T-cell (primary cell): ENCODE measurements at regions not wholly inside any gene's neighbourhood (a gene's known extent, or its start where the extent isn't known, plus 50 kb on each side); places are given as distances from the start of the nearest gene placed in this dataset.

Source experiments
- ATAC-seq, 4 experiments: fragments of 200-7000 bp in 3 of 4; fragments of 150-1000 bp in 1 of 4; cut with Tn5 transposase; replicated peaks in 1 of 4; 1 replicate in 3 of 4; 2 replicates in 1 of 4; pipeline ENCODE4 v1.10.0; 2021; ENCODE audit warnings: moderate library complexity in 3 of 4, mild to moderate bottlenecking in 2 of 4, moderate number of reproducible peaks in 1 of 4
- CTCF ChIA-PET, 2 donors: fragments of 300-600 bp; sonication (Branson Sonifier 250); formaldehyde crosslinking; loops; one replicate each; lab custom pipeline; 2022; ENCODE audit warnings: antibody characterized with exemption in 2 of 2; lab: Charles Lee
- POLR2A ChIA-PET, 2 donors: fragments of 300-600 bp; sonication (Branson Sonifier 250); formaldehyde crosslinking; loops; one replicate each; lab custom pipeline; 2022; ENCODE audit warnings: antibody characterized with exemption in 2 of 2; lab: Charles Lee
- DNase-seq, 35 experiments: peaks; one replicate each; pipeline versions ENCODE4 v3.0.0 to v3.0.0-alpha.2; 2013 to 2023
- H3K27ac ChIP-seq: one replicate; pipeline ENCODE4 v1.5.1; 2013; ENCODE audit warnings: low read length
- H3K27me3 ChIP-seq, 2 experiments: replicated peaks in 1 of 2; 1 replicate in 1 of 2; 2 replicates in 1 of 2; pipeline versions ENCODE4 v1.6.1 to v1.7.0; 2013; ENCODE audit warnings: low read length in 1 of 2, mixed read lengths in 1 of 2; ENCODE audit not compliant: control insufficient read depth in 2 of 2, insufficient read depth in 2 of 2; ENCODE audit errors: extremely low read depth in 1 of 2
- H3K36me3 ChIP-seq, 2 donors: 1 replicate in 1 of 2; 2 replicates in 1 of 2; pipeline versions ENCODE4 v1.6.1 to v1.7.0; 2013; ENCODE audit warnings: low read length in 1 of 2; ENCODE audit not compliant: control insufficient read depth in 2 of 2, insufficient read depth in 1 of 2; ENCODE audit errors: extremely low read depth in 1 of 2
- H3K4me1 ChIP-seq, 2 experiments: 1 replicate in 1 of 2; 2 replicates in 1 of 2; pipeline versions ENCODE4 v1.6.1 to v1.7.0; 2013; ENCODE audit warnings: low read length in 2 of 2, mixed read lengths in 1 of 2; ENCODE audit not compliant: insufficient read depth in 2 of 2, control insufficient read depth in 1 of 2; ENCODE audit errors: extremely low read depth in 1 of 2
- H3K4me3 ChIP-seq, 2 donors: 1 replicate in 1 of 2; 2 replicates in 1 of 2; pipeline versions ENCODE4 v1.5.1 to v1.7.0; 2013; ENCODE audit warnings: mild to moderate bottlenecking in 2 of 2, low read length in 1 of 2, moderate library complexity in 1 of 2; ENCODE audit not compliant: control insufficient read depth in 1 of 2; ENCODE audit errors: extremely low read depth in 1 of 2
- H3K9me3 ChIP-seq: 2 replicates; pipeline ENCODE4 v1.7.0; 2013
- H3K27ac Mint-ChIP-seq, 2 donors: one replicate each; pipeline ENCODE4 v1.8.0; 2020 to 2021; ENCODE audit warnings: mild to moderate bottlenecking in 2 of 2, mixed read lengths in 2 of 2
- H3K27me3 Mint-ChIP-seq, 2 donors: one replicate each; pipeline ENCODE4 v1.8.0; 2021 to 2022; ENCODE audit warnings: mixed read lengths in 2 of 2
- H3K36me3 Mint-ChIP-seq: one replicate; pipeline ENCODE4 v1.8.0; 2021; ENCODE audit warnings: mixed read lengths
- H3K4me1 Mint-ChIP-seq, 3 donors: one replicate each; pipeline ENCODE4 v1.8.0; 2020 to 2022; ENCODE audit warnings: mixed read lengths in 3 of 3, mild to moderate bottlenecking in 1 of 3
- H3K4me3 Mint-ChIP-seq, 3 donors: one replicate each; pipeline ENCODE4 v1.8.0; 2020 to 2022; ENCODE audit warnings: mild to moderate bottlenecking in 3 of 3, mixed read lengths in 3 of 3, moderate library complexity in 3 of 3
- H3K9me3 Mint-ChIP-seq, 3 donors: one replicate each; pipeline ENCODE4 v1.8.0; 2020 to 2022; ENCODE audit warnings: mixed read lengths in 3 of 3
- WGBS: methylation state at CpG from one replicate; pipeline ENCODE4 v1.1.5; 2013; ENCODE audit warnings: missing lambda C conversion rate; ENCODE audit not compliant: insufficient coverage; 5-methylcytosine and 5-hydroxymethylcytosine counted together

DNA sequence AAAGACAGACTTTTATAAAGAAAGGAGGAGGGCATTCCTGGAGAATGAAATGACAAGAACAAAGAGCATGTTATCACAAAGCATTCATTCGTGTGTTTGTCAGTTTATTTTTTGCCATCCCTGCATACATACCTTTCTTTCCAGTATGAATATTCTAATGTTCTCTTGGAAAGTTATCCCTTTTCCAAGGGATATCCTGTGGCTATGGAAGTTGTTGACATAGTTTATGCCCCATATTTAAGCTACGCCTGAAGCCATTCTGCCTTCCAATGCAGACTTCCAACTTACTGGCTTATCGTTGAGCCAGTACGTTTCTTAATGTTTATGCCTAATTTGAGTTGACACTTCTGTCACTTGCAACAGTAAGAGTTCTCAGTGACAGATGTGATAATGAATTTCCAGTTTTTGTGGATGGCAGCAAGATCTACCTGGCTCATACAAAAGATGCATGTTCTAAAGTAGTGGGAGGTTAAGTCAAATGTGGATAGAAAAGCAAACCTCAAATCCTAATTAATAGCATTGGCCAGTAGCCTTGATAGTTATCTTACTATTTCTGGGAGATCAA, 133.3 kb upstream of the ANO3 start:
- no peaks in the 10 kb centered on the region for H3K27me3 Mint-ChIP-seq
- 100% methylated on average over 1 of the region's 4 CpGs for WGBS
- ChIA-PET CTCF (no interaction called here), POLR2A (no interaction called here)
- Histone ChIP-seq H3K36me3 (no peaks in the 10 kb centered on the region), H3K9me3 (no peaks in the 10 kb centered on the region), H3K27me3 (no peaks in the 10 kb centered on the region), H3K4me3 (no peak overlapping the region), H3K4me1 (no peaks in the 10 kb centered on the region), H3K27ac (no peak overlapping the region)
- H3K4me1 Mint-ChIP-seq = no peaks in the 10 kb centered on the region
- ATAC-seq (no peak), DNase-seq (no peak)
- H3K27ac Mint-ChIP-seq = no peak overlapping the region
- H3K36me3 Mint-ChIP-seq = no peaks in the 10 kb centered on the region
- peaks cover 0 to 15% (median 6%) of the 10 kb centered on the region in 3 donors for H3K9me3 Mint-ChIP-seq
- H3K4me3 Mint-ChIP-seq = no peak overlapping the region

DNA sequence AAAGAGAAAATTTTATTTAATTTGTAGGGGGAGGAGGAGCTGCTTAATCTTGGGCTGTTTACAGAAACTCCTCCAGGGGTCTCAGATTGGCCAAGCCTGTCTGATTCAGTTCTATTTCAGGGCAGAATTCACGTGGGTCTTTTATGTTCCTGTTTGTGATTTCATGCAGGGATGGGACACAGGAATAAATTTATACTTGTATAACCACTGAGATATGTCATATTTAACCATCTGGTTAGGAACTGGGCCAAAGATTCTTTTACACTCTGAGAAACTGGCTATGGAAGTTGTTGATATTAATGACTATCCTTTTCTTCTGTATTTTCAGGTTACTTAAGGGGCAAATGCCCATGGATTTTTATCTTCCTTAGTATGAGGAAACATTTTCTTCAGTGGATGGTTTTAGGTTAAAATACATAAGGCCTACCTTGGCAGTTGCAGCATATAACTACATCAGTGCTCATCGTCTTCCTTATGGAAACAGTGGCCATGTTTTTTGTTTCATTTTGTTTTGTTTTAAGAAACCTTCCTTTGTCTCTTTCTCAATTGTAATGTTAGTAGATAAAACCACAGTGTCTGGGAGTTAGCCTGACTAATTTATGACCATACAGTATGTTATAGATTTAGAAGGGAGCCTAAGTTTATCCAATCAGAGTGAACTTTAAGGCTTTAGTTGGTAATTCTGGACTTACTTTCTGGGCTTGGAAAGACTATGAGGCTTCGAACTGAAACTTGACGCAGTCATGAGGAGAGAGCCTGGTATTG, 132.4 kb upstream of the ANO3 start:
- CTCF ChIA-PET = no interaction called here
- H3K36me3 ChIP-seq = no peaks in the 10 kb centered on the region
- WGBS = 94% methylated on average over 2 of the region's 4 CpGs
- no peak overlapping the region for H3K4me3 ChIP-seq
- no peaks in the 10 kb centered on the region for H3K4me1 ChIP-seq
- POLR2A ChIA-PET = interaction anchor here in 1 of 2 donors (0.6 kb wide), 1 partner anchor 595 kb away, joined by 5 read pairs; no protein-coding TSS in a partner anchor
- no peaks in the 10 kb centered on the region for H3K9me3 ChIP-seq
- no peak overlapping the region for H3K27ac Mint-ChIP-seq
- ATAC-seq = no peak
- H3K9me3 Mint-ChIP-seq = peaks cover 0 to 15% (median 6%) of the 10 kb centered on the region in 3 donors
- H3K4me1 Mint-ChIP-seq = no peaks in the 10 kb centered on the region
- H3K27me3 ChIP-seq = no peaks in the 10 kb centered on the region
- H3K27ac ChIP-seq = no peak overlapping the region
- no peaks in the 10 kb centered on the region for H3K27me3 Mint-ChIP-seq
- DNase-seq = no peak
- H3K36me3 Mint-ChIP-seq = no peaks in the 10 kb centered on the region
- H3K4me3 Mint-ChIP-seq = no peak overlapping the region

DNA sequence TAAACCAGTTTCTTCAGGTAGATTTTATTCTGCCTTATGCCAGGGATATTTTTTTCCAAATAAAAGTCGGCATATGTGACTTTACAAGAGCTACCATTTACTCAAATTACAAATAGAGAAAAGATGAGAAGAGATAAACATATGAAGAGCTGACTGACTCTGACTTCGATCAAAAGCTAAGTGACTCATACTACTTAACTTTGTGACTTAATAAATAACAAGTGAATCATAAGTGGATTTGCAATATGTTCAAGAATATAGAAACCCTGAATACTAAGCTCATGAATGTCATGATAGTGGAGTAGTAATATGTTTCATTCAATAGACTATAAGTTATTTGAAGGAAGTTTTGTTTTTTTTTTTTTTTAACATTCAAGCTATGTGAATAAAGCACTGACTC, 130.5 kb upstream of the ANO3 start:
- no peaks in the 10 kb centered on the region for H3K36me3 Mint-ChIP-seq
- Histone ChIP-seq H3K27ac (no peak overlapping the region), H3K9me3 (no peaks in the 10 kb centered on the region), H3K27me3 (no peaks in the 10 kb centered on the region), H3K36me3 (no peaks in the 10 kb centered on the region), H3K4me3 (no peak overlapping the region), H3K4me1 (no peaks in the 10 kb centered on the region)
- no peak overlapping the region for H3K4me3 Mint-ChIP-seq
- H3K27ac Mint-ChIP-seq = no peak overlapping the region
- CTCF ChIA-PET = no interaction called here
- DNase-seq (no peak), ATAC-seq (no peak)
- WGBS = no CpG with 5 or more reads among the region's 2 CpGs
- peaks cover 2 to 6% (median 4%) of the 10 kb centered on the region in 3 donors for H3K9me3 Mint-ChIP-seq
- POLR2A ChIA-PET = interaction anchor here in 1 of 2 donors (0.6 kb wide), 1 partner anchor 91 kb away, joined by 4 read pairs; no protein-coding TSS in a partner anchor
- no peaks in the 10 kb centered on the region for H3K27me3 Mint-ChIP-seq
- no peaks in the 10 kb centered on the region for H3K4me1 Mint-ChIP-seq

DNA sequence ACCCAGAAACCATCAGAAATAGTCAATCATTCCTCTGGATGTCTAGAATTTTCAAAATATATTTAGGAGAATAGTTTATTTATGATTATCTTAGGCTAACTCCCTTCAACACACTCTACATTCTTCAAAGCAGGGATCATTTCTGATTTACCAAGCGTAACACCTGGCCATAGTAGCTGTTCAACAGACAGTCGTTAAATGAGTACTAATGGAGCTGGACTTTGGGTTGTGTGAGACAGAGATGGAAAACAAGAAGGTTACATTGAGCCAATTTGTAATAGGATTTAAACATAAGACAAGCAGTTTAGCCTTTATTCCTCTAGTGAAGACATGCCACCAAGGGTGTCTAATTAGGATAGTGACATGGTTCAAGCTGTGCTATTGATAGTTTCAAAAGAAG, 129.2 kb upstream of the ANO3 start:
- Histone ChIP-seq H3K36me3 (no peaks in the 10 kb centered on the region), H3K27me3 (no peaks in the 10 kb centered on the region), H3K4me3 (no peak overlapping the region), H3K27ac (no peak overlapping the region), H3K4me1 (no peaks in the 10 kb centered on the region), H3K9me3 (no peaks in the 10 kb centered on the region)
- Mint-ChIP-seq H3K36me3 (no peaks in the 10 kb centered on the region), H3K9me3 (peaks cover 0 to 7% (median 6%) of the 10 kb centered on the region in 3 donors), H3K27ac (no peak overlapping the region), H3K27me3 (no peaks in the 10 kb centered on the region), H3K4me1 (no peaks in the 10 kb centered on the region), H3K4me3 (no peak overlapping the region)
- WGBS = no CpG with 5 or more reads among the region's 2 CpGs
- no peak for ATAC-seq
- CTCF ChIA-PET = no interaction called here
- POLR2A ChIA-PET = no interaction called here
- no peak for DNase-seq

DNA sequence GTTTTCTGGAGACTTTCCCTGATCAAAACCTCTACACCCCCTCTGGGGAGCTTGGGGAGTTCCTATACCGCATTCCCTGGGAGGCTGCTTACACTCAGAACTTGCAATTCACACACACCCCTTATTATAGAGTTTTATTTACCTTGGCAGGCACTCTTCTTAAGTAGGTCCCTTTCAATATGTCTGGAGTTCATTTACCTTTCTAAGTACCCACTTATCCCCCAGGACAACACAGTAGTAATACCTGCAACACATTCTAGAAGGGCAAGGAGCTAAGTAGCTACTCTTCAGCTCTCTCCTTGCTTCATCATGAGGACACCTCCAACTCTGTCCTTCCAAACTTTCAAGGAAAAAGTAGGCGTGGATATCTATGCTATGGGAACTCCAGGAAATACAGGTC, 127.8 kb upstream of the ANO3 start:
- H3K4me3 Mint-ChIP-seq = no peak overlapping the region
- no peak overlapping the region for H3K4me3 ChIP-seq
- no peaks in the 10 kb centered on the region for H3K27me3 Mint-ChIP-seq
- no peaks in the 10 kb centered on the region for H3K4me1 Mint-ChIP-seq
- H3K27ac ChIP-seq = no peak overlapping the region
- ChIA-PET CTCF (no interaction called here), POLR2A (no interaction called here)
- WGBS = no CpG with 5 or more reads among the region's 2 CpGs
- DNase-seq (no peak), ATAC-seq (no peak)
- no peaks in the 10 kb centered on the region for H3K9me3 ChIP-seq
- no peaks in the 10 kb centered on the region for H3K4me1 ChIP-seq
- H3K27me3 ChIP-seq = no peaks in the 10 kb centered on the region
- H3K36me3 ChIP-seq = no peaks in the 10 kb centered on the region
- no peak overlapping the region for H3K27ac Mint-ChIP-seq
- H3K36me3 Mint-ChIP-seq = no peaks in the 10 kb centered on the region
- peaks cover 0 to 7% (median 3%) of the 10 kb centered on the region in 3 donors for H3K9me3 Mint-ChIP-seq

DNA sequence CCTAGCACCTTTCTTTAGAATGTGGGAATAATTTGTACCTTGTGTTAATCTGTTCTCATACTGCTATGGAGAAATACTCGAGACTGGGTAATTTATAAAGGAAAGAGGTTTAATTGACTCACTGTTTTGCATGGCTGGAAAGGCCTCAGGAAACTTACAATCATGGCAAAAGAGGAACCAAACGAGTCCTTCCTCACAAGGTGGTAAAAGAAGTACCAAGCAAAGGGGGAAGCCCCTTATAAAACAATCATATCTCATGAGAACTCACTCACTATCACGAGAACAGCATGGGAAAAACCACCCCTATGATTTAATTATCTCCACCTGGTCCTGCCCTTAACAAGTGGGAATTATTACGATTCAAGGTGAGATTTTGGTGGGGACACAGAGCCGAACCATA, 127.1 kb upstream of the ANO3 start:
- no peaks in the 10 kb centered on the region for H3K9me3 ChIP-seq
- POLR2A ChIA-PET = no interaction called here
- no peaks in the 10 kb centered on the region for H3K4me1 ChIP-seq
- DNase-seq (no peak), ATAC-seq (no peak)
- H3K27me3 ChIP-seq = no peaks in the 10 kb centered on the region
- Mint-ChIP-seq H3K27ac (no peak overlapping the region), H3K9me3 (peaks cover 0 to 7% (median 3%) of the 10 kb centered on the region in 3 donors), H3K36me3 (no peaks in the 10 kb centered on the region), H3K4me3 (no peak overlapping the region), H3K4me1 (no peaks in the 10 kb centered on the region), H3K27me3 (no peaks in the 10 kb centered on the region)
- no CpG with 5 or more reads among the region's 5 CpGs for WGBS
- no peaks in the 10 kb centered on the region for H3K36me3 ChIP-seq
- no peak overlapping the region for H3K4me3 ChIP-seq
- CTCF ChIA-PET = no interaction called here
- no peak overlapping the region for H3K27ac ChIP-seq
